ENCODE measurements at regions not wholly inside any gene's neighbourhood (a gene's known extent, or its start where the extent isn't known, plus 50 kb on each side); places are given as distances from the start of the nearest gene placed in this dataset.

DNA sequence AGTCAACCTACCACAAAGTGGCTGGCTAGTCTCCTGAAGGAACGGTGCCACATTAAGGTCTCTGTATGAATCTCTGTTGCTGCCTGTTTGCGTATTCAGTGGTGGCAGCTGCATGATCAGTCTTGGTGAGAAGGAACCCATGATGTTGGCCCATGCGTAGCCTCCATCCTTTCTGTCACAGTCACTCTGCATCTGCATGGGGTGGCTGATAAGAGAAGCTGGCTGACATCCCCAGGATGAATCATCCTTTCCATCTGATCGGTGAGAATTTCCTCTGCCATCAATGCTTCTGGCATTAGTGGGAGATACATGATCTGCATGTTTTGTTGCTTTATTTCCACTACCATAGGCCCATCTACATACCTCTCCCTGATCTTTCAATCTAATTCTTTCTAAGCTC, 199.0 kb upstream of the NECTIN1 start:
- no peak overlapping the region for H3K27ac ChIP-seq
- H3K4me3 ChIP-seq = no peak overlapping the region
- H3K9me3 ChIP-seq (ENCODE audit: low read depth, low read length) = no peaks in the 10 kb centered on the region
- TF ChIP-seq POLR2AphosphoS5 (IDR thresholded peaks at IDR 0.05; ENCODE audit: borderline replicate concordance, low read depth, low read length) (no peak), EZH2 (IDR thresholded peaks at IDR 0.05) (no peak), FOXP2 (optimal IDR thresholded peaks at IDR 0.05; ENCODE audit: control extremely low read depth, extremely low read length, insufficient read depth) (no peak)
- H3K9ac ChIP-seq (ENCODE audit: insufficient read length) = no peak overlapping the region
- no peaks in the 10 kb centered on the region for H3K36me3 ChIP-seq (ENCODE audit: insufficient read depth, low read length)
- DNase-seq (ENCODE audit: low read depth, low spot score) = no peak

- no peaks in the 10 kb centered on the region for H3K9me3 ChIP-seq (ENCODE audit: low read depth, low read length)
- no peak overlapping the region for H3K27ac ChIP-seq
- no peak overlapping the region for H3K9ac ChIP-seq (ENCODE audit: insufficient read length)
- no peak for DNase-seq (ENCODE audit: low read depth, low spot score)
- no peak for TF ChIP-seq EZH2 (IDR thresholded peaks at IDR 0.05)
- no peak for TF ChIP-seq POLR2AphosphoS5 (IDR thresholded peaks at IDR 0.05; ENCODE audit: borderline replicate concordance, low read depth, low read length)
- no peak for TF ChIP-seq FOXP2 (optimal IDR thresholded peaks at IDR 0.05; ENCODE audit: control extremely low read depth, extremely low read length, insufficient read depth)
- no peaks in the 10 kb centered on the region for H3K36me3 ChIP-seq (ENCODE audit: insufficient read depth, low read length)
- H3K4me3 ChIP-seq = no peak overlapping the region
Measured at GRCh38 chr11:119924017-119924416, 195.0 kb upstream of the NECTIN1 start.

DNA sequence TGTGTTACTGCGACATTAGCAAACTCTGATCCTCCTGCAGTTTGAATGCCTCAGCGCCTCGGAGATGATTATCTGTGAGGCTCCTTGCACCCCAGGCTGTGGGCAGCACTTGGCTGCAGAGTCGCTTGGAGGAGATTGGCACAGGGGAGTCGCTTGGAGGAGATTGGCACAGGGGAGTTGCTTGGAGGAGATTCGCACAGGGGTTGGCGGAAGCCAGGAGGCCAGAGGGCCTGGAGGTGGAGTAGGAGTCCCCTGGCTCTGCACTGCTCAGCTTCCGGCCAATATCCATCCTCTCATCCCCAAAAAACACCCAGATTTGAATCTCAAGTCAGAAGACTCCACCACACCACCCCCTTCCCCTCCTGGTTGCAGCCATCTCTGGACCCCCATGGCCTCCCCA, 192.6 kb upstream of the NECTIN1 start:
- no peaks in the 10 kb centered on the region for H3K9me3 ChIP-seq (ENCODE audit: low read depth, low read length)
- H3K4me3 ChIP-seq = no peak overlapping the region
- H3K27ac ChIP-seq = no peak overlapping the region
- DNase-seq (ENCODE audit: low read depth, low spot score) = no peak
- no peaks in the 10 kb centered on the region for H3K36me3 ChIP-seq (ENCODE audit: insufficient read depth, low read length)
- no peak overlapping the region for H3K9ac ChIP-seq (ENCODE audit: insufficient read length)
- TF ChIP-seq FOXP2 (optimal IDR thresholded peaks at IDR 0.05; ENCODE audit: control extremely low read depth, extremely low read length, insufficient read depth) = no peak

- no peak overlapping the region for H3K27ac ChIP-seq
- H3K36me3 ChIP-seq (ENCODE audit: insufficient read depth, low read length) = no peaks in the 10 kb centered on the region
Measured at GRCh38 chr11:119920666-119921387, 191.8 kb upstream of the NECTIN1 start.

DNA sequence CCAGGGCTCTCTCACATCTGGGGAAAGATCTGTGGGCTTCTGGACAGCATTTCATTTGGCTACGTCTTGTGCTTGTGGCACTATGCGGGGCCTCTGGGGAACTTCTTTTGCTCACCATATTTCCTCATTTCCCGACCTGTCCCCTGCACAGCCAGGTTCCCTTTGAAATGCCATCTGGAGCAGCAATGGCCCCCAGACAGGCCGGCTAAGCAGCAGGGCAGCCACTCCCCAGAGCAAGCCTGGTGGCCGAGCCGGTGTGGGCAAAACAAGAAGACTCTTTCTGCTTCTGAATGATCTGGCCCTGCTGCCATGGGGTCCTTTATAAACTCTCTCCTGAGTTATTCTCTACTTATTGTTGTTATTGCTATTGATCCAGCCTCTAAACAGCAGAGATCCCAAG, 190.7 kb upstream of the NECTIN1 start:
- Histone ChIP-seq H3K9ac (ENCODE audit: insufficient read length) (no peak overlapping the region), H3K27ac (no peak overlapping the region), H3K36me3 (ENCODE audit: insufficient read depth, low read length) (no peaks in the 10 kb centered on the region), H3K9me3 (ENCODE audit: low read depth, low read length) (no peaks in the 10 kb centered on the region), H3K4me3 (no peak overlapping the region)
- DNase-seq (ENCODE audit: low read depth, low spot score) = no peak
- TF ChIP-seq FOXP2 (optimal IDR thresholded peaks at IDR 0.05; ENCODE audit: control extremely low read depth, extremely low read length, insufficient read depth) (no peak), EZH2 (IDR thresholded peaks at IDR 0.05) (no peak), POLR2AphosphoS5 (IDR thresholded peaks at IDR 0.05; ENCODE audit: borderline replicate concordance, low read depth, low read length) (no peak)

More at GRCh38 chr11:119920666-119921387, 191.8 kb upstream of the NECTIN1 start:
- H3K9ac ChIP-seq (ENCODE audit: insufficient read length) = no peak overlapping the region
- TF ChIP-seq POLR2AphosphoS5 (IDR thresholded peaks at IDR 0.05; ENCODE audit: borderline replicate concordance, low read depth, low read length) (no peak), EZH2 (IDR thresholded peaks at IDR 0.05) (no peak), FOXP2 (optimal IDR thresholded peaks at IDR 0.05; ENCODE audit: control extremely low read depth, extremely low read length, insufficient read depth) (no peak)
- no peak for DNase-seq (ENCODE audit: low read depth, low spot score)
- no peak overlapping the region for H3K4me3 ChIP-seq
- no peaks in the 10 kb centered on the region for H3K9me3 ChIP-seq (ENCODE audit: low read depth, low read length)

DNA sequence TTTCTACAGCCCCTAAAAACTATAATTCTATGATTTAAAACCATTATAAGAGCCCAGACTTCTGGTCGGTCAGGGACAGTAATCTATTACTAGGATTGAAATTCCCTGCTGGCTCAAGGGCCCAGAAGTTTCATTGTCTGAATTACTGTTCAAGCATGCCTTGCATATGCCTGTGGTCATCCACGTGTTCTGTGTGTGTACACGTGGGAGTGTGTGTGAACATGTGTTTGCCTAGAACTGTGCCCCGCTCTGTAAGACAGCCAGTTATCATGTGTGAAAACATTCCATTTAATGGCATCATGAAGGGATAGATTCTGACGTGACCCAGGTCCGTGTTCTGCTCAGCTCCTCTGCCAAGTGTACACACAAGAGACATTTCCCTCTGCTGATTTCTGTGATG, 189.3 kb upstream of the NECTIN1 start:
- no peaks in the 10 kb centered on the region for H3K9me3 ChIP-seq (ENCODE audit: low read depth, low read length)
- H3K4me3 ChIP-seq = no peak overlapping the region
- no peak overlapping the region for H3K27ac ChIP-seq
- no peak for DNase-seq (ENCODE audit: low read depth, low spot score)
- no peaks in the 10 kb centered on the region for H3K36me3 ChIP-seq (ENCODE audit: insufficient read depth, low read length)
- H3K9ac ChIP-seq (ENCODE audit: insufficient read length) = no peak overlapping the region
- TF ChIP-seq POLR2AphosphoS5 (IDR thresholded peaks at IDR 0.05; ENCODE audit: borderline replicate concordance, low read depth, low read length) (no peak), FOXP2 (optimal IDR thresholded peaks at IDR 0.05; ENCODE audit: control extremely low read depth, extremely low read length, insufficient read depth) (no peak), EZH2 (IDR thresholded peaks at IDR 0.05) (no peak)

GRCh38 chr11:119916568-119916967, 187.6 kb upstream of the NECTIN1 start:
- Histone ChIP-seq H3K36me3 (ENCODE audit: insufficient read depth, low read length) (no peaks in the 10 kb centered on the region), H3K9ac (ENCODE audit: insufficient read length) (no peak overlapping the region), H3K4me3 (no peak overlapping the region), H3K27ac (no peak overlapping the region), H3K9me3 (ENCODE audit: low read depth, low read length) (no peaks in the 10 kb centered on the region)
- no peak for TF ChIP-seq FOXP2 (optimal IDR thresholded peaks at IDR 0.05; ENCODE audit: control extremely low read depth, extremely low read length, insufficient read depth)
- TF ChIP-seq POLR2AphosphoS5 (IDR thresholded peaks at IDR 0.05; ENCODE audit: borderline replicate concordance, low read depth, low read length) = no peak
- no peak for TF ChIP-seq EZH2 (IDR thresholded peaks at IDR 0.05)
- DNase-seq (ENCODE audit: low read depth, low spot score) = no peak

GRCh38 chr11:119912229-119912628, 183.2 kb upstream of the NECTIN1 start:
- Histone ChIP-seq H3K9me3 (ENCODE audit: low read depth, low read length) (no peaks in the 10 kb centered on the region), H3K4me3 (no peak overlapping the region), H3K36me3 (ENCODE audit: insufficient read depth, low read length) (no peaks in the 10 kb centered on the region), H3K27ac (no peak overlapping the region), H3K9ac (ENCODE audit: insufficient read length) (no peak overlapping the region)
- DNase-seq (ENCODE audit: low read depth, low spot score) = no peak
- no peak for TF ChIP-seq POLR2AphosphoS5 (IDR thresholded peaks at IDR 0.05; ENCODE audit: borderline replicate concordance, low read depth, low read length)
- TF ChIP-seq EZH2 (IDR thresholded peaks at IDR 0.05) = no peak
- TF ChIP-seq FOXP2 (optimal IDR thresholded peaks at IDR 0.05; ENCODE audit: control extremely low read depth, extremely low read length, insufficient read depth) = no peak

DNA sequence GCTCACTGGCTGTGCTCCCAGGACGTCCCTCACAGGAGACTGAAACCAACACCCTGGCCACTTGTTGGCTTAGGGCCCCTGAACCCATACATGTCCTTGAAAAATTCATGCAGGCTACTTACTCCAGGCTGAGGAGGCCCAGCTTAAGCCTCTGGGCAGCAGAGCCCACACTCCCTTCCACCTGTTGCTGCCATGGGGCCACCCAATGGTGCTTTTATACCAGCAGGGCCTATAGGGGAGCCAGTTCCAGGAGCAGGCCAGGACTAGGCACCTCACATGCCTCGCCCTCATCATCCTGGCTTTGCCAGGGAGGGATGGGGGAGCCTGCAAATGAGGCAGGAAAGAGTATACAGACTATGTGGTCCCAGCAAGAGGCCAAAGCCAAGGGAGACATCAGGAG, 181.7 kb upstream of the NECTIN1 start:
- TF ChIP-seq POLR2AphosphoS5 (IDR thresholded peaks at IDR 0.05; ENCODE audit: borderline replicate concordance, low read depth, low read length) (no peak), EZH2 (IDR thresholded peaks at IDR 0.05) (no peak), FOXP2 (optimal IDR thresholded peaks at IDR 0.05; ENCODE audit: control extremely low read depth, extremely low read length, insufficient read depth) (no peak)
- Histone ChIP-seq H3K27ac (no peak overlapping the region), H3K9me3 (ENCODE audit: low read depth, low read length) (no peaks in the 10 kb centered on the region), H3K9ac (ENCODE audit: insufficient read length) (no peak overlapping the region), H3K4me3 (no peak overlapping the region), H3K36me3 (ENCODE audit: insufficient read depth, low read length) (no peaks in the 10 kb centered on the region)
- DNase-seq (ENCODE audit: low read depth, low spot score) = no peak

Data from SK-N-MC (cell line).